Esophagus muscularis mucosa (tissue), 4 donors: ENCODE measurements at regions not wholly inside any gene's neighbourhood (a gene's known extent, or its start where the extent isn't known, plus 50 kb on each side); places are given as distances from the start of the nearest gene placed in this dataset.

Source experiments
- DNase-seq: peaks from one replicate; pipeline ENCODE4 v3.0.0-alpha.2; 2017; ENCODE audit errors: extremely low spot score
- H3K27ac ChIP-seq, 4 donors: fragments of 200-600 bp; sonication (generic); replicated peaks in 1 of 4; 1 replicate in 3 of 4; 2 replicates in 1 of 4; pipeline ENCODE4 v1.5.1; 2016 to 2019; ENCODE audit warnings: mild to moderate bottlenecking in 1 of 4
- H3K27me3 ChIP-seq, 4 donors: fragments of 200-600 bp; sonication (generic); one replicate each; pipeline versions ENCODE4 v1.5.1 to v1.6.0; 2016 to 2019
- H3K36me3 ChIP-seq, 4 donors: fragments of 200-600 bp; sonication (generic); one replicate each; pipeline ENCODE4 v1.5.1; 2016 to 2019
- H3K4me1 ChIP-seq, 4 donors: fragments of 200-600 bp; sonication (generic); one replicate each; pipeline ENCODE4 v1.5.1; 2016 to 2019
- H3K4me3 ChIP-seq, 4 donors: fragments of 200-600 bp; sonication (generic); 1 replicate in 2 of 4; 2 replicates in 2 of 4; pipeline ENCODE4 v1.5.1; 2016 to 2019; ENCODE audit warnings: mild to moderate bottlenecking in 4 of 4, moderate library complexity in 1 of 4
- H3K9me3 ChIP-seq, 4 donors: fragments of 200-600 bp; sonication (generic); 1 replicate in 3 of 4; 2 replicates in 1 of 4; pipeline ENCODE4 v1.5.1; 2016 to 2019
- EP300 ChIP-seq: sonication (generic); formaldehyde crosslinking; IDR thresholded peaks from one replicate; pipeline ENCODE4 v1.6.1; 2017; ENCODE audit warnings: antibody characterized with exemption
- POLR2A ChIP-seq: fragments of 450-650 bp; IDR thresholded peaks from one replicate; pipeline ENCODE4 v1.6.1; 2017; ENCODE audit warnings: antibody characterized with exemption, moderate library complexity, mild to moderate bottlenecking, low read depth
- POLR2AphosphoS5 ChIP-seq, 2 donors: sonication (generic); formaldehyde crosslinking; IDR thresholded peaks; one replicate each; pipeline ENCODE4 v1.6.1; 2017; ENCODE audit warnings: antibody characterized with exemption in 2 of 2
- WGBS: methylation state at CpG from one replicate; pipeline ENCODE4 v1.1.5; 2018; 5-methylcytosine and 5-hydroxymethylcytosine counted together
- intact Hi-C: fragments of 100-400 bp; cut with DNase I; formaldehyde crosslinking; loops from one replicate; pipeline ENCODE4 v1.15.1; 2023
- TF ChIP-seq, protein P1 (sequence below), 3 experiments: fragments of 200-600 bp in 2 of 3; fragments of 450-650 bp in 1 of 3; sonication (generic) in 2 of 3; IDR thresholded peaks; one replicate each; pipeline ENCODE4 v1.5.1; 2017 to 2019; ENCODE audit warnings: antibody characterized with exemption in 3 of 3, mild to moderate bottlenecking in 2 of 3, moderate library complexity in 1 of 3

DNA sequence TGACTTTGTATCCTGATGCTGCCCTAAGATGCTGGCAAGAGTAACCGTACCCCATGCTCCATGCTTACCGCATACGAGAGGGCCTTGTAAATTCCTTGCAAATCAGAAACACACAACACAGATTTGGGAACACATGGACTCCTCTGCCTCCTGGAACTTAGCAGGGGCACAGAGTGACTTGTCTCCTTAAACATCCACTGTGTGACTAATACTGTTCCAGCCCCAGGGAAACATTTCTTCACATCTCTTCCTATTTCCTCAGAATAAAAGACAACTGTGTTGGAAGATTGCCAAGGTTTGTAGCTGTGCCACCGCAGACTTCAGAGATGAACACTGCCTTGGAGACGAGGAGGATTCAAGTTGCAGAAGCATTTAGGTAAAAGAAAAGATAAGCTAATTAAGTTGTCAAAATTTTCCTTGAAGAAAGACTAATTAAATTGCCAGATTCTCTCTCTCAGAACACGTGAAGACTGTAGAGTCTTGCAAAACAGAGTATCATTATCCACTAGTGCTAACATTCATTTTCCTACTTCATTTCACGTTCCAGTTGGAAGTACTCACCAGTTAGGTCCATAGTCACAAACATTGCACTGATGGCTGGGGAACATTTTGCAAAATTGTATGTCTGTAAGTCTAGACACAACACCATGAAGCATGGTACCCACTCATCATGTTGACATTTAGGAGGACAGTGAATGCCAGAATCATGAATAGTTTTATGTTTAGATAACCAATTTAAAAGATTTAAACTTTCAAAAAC lies 188.8 kb downstream of the TSN start:
- H3K4me3 ChIP-seq = no peak overlapping the region
- H3K4me1 ChIP-seq = no peaks in the 10 kb centered on the region
- no peaks in the 10 kb centered on the region for H3K27me3 ChIP-seq
- intact Hi-C loops = no loop called here
- no peaks in the 10 kb centered on the region for H3K36me3 ChIP-seq
- WGBS = 60% methylated on average over 7 of the region's 7 CpGs
- TF ChIP-seq POLR2AphosphoS5 (IDR thresholded peaks at IDR 0.05) (peak in 1 of 2 donors; percentile 38), POLR2A (no peak), EP300 (no peak)
- TF ChIP-seq, protein P1, sequence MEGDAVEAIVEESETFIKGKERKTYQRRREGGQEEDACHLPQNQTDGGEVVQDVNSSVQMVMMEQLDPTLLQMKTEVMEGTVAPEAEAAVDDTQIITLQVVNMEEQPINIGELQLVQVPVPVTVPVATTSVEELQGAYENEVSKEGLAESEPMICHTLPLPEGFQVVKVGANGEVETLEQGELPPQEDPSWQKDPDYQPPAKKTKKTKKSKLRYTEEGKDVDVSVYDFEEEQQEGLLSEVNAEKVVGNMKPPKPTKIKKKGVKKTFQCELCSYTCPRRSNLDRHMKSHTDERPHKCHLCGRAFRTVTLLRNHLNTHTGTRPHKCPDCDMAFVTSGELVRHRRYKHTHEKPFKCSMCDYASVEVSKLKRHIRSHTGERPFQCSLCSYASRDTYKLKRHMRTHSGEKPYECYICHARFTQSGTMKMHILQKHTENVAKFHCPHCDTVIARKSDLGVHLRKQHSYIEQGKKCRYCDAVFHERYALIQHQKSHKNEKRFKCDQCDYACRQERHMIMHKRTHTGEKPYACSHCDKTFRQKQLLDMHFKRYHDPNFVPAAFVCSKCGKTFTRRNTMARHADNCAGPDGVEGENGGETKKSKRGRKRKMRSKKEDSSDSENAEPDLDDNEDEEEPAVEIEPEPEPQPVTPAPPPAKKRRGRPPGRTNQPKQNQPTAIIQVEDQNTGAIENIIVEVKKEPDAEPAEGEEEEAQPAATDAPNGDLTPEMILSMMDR (IDR thresholded peaks at IDR 0.05) = no peak
- no peaks in the 10 kb centered on the region for H3K9me3 ChIP-seq
- DNase-seq = no peak
- no peak overlapping the region for H3K27ac ChIP-seq

DNA sequence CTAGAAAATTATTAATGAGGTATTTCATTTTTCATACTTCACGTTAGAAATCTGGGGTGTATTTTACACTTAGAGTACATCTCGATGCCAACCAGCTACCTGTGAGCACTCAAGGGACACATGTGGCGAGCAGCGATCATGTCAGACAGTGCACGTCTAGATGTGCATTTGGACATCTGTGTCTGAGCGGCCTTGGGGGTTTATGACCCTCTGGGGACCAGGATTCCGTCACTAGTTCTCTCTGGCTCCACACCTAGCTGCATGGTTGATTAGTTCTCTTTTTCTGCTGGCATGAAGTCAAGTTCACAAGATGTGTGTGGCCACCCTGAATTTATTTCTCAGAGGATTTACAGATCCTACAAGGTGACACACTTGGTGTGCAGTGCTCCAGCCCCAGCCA lies 192.2 kb downstream of the TSN start:
- Histone ChIP-seq H3K4me3 (no peak overlapping the region), H3K4me1 (no peaks in the 10 kb centered on the region), H3K27ac (no peak overlapping the region), H3K27me3 (peaks cover 0 to 1% (median 0%) of the 10 kb centered on the region in 4 donors), H3K9me3 (no peaks in the 10 kb centered on the region), H3K36me3 (no peaks in the 10 kb centered on the region)
- intact Hi-C loops = no loop called here
- no peak for DNase-seq
- TF ChIP-seq POLR2A = no peak
- TF ChIP-seq, protein P1 (IDR thresholded peaks at IDR 0.05) = no peak
- no peak for TF ChIP-seq EP300
- no peak for TF ChIP-seq POLR2AphosphoS5 (IDR thresholded peaks at IDR 0.05)
- WGBS = 76% methylated on average over 7 of the region's 7 CpGs

DNA sequence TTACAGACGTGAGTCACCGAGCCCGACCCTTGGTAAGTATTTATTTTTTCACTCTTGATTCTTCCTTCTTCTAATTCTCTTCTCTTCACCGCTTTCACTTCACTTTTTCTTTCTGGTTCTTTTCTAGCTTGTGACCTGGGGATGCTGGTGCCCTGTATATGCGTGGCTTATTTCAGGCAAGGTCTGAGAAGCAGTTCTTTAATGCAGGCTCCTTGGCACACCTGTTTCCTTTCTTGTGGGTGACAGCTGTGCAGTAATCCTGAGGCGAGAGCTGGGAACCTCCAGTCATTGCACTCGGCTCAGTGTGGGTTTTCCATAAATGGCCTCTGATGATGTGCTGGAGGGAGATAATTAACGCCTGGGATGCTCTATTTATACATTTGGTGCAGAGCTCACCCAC lies 193.8 kb downstream of the TSN start:
- Histone ChIP-seq H3K4me1 (no peaks in the 10 kb centered on the region), H3K27ac (no peak overlapping the region), H3K27me3 (peaks cover 0 to 4% (median 0%) of the 10 kb centered on the region in 4 donors), H3K4me3 (no peak overlapping the region), H3K9me3 (peaks cover 0 to under 1% (median 0%) of the 10 kb centered on the region in 4 donors), H3K36me3 (no peaks in the 10 kb centered on the region)
- DNase-seq = no peak
- intact Hi-C loops = no loop called here
- 61% methylated on average over 8 of the region's 8 CpGs for whole genome bisulfite sequencing
- TF ChIP-seq POLR2AphosphoS5 (IDR thresholded peaks at IDR 0.05) = no peak
- no peak for TF ChIP-seq EP300
- TF ChIP-seq, protein P1 (IDR thresholded peaks at IDR 0.05) = no peak
- no peak for TF ChIP-seq POLR2A

DNA sequence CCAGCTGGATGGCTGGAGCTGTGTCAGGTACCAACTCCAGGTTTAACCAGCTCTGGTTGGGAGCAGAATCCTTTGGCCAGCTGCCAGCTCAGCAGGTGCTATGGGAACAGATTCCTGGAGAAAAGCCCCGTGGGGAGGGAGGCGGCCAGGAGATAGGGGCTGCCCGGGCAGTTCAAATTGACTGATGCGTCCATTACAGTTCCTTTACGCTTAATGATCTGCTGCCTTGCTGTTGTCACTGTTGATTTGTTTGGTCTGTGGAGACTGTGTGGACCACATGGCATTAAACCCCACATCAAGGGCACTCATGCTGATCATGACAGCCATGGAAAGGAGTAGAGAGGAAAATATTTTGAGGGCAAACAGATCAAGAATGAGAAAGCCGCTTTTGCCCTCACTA lies 200.0 kb downstream of the TSN start:
- WGBS = 47% methylated on average over 6 of the region's 6 CpGs

More for the DNA sequence above, 200.0 kb downstream of the TSN start:
- H3K36me3 ChIP-seq = no peaks in the 10 kb centered on the region
- H3K4me3 ChIP-seq = no peak overlapping the region
- DNase-seq = no peak
- no peak overlapping the region for H3K27ac ChIP-seq
- H3K9me3 ChIP-seq = peaks cover 0 to 11% (median 0%) of the 10 kb centered on the region in 4 donors
- TF ChIP-seq, protein P1 (IDR thresholded peaks at IDR 0.05) = no peak
- TF ChIP-seq POLR2A (no peak), POLR2AphosphoS5 (IDR thresholded peaks at IDR 0.05) (no peak), EP300 (no peak)
- H3K27me3 ChIP-seq = peaks cover 0 to 4% (median 0%) of the 10 kb centered on the region in 4 donors
- intact Hi-C loops = no loop called here
- H3K4me1 ChIP-seq = no peaks in the 10 kb centered on the region
